ENCODE measurements at regions not wholly inside any gene's neighbourhood (a gene's known extent, or its start where the extent isn't known, plus 50 kb on each side); places are given as distances from the start of the nearest gene placed in this dataset.

- Histone ChIP-seq H3K9ac (ENCODE audit: insufficient read length, low read depth) (no peak overlapping the region), H3K9me3 (ENCODE audit: insufficient read depth, low read length) (no peaks in the 10 kb centered on the region), H3K4me1 (ENCODE audit: insufficient read depth, insufficient read length) (no peaks in the 10 kb centered on the region), H3K36me3 (ENCODE audit: insufficient read depth, insufficient read length, low read length) (no peaks in the 10 kb centered on the region), H3K27me3 (ENCODE audit: insufficient read depth, insufficient read length) (no peaks in the 10 kb centered on the region), H3K4me3 (ENCODE audit: insufficient read length, low read depth) (no peak overlapping the region)
- TF ChIP-seq ZNF274 (IDR thresholded peaks at IDR 0.05; ENCODE audit: low read depth, low read length) (no peak), YY1 (IDR thresholded peaks at IDR 0.05; ENCODE audit: insufficient read depth, insufficient read length) (no peak), SUZ12 (IDR thresholded peaks at IDR 0.05; ENCODE audit: extremely low read depth, insufficient read depth, insufficient read length) (no peak)
- DNase-seq (ENCODE audit: low read depth, low spot score): no peak
Observed at GRCh38 chr5:89981021-89981420, 428.5 kb downstream of the CETN3 start.

GRCh38 chr5:89973516-89973915 is 436.0 kb downstream of the CETN3 start:
- H3K9ac ChIP-seq (ENCODE audit: insufficient read length, low read depth): no peak overlapping the region
- no peak for TF ChIP-seq YY1 (IDR thresholded peaks at IDR 0.05; ENCODE audit: insufficient read depth, insufficient read length)
- no peak for TF ChIP-seq ZNF274 (IDR thresholded peaks at IDR 0.05; ENCODE audit: low read depth, low read length)
- no peak for TF ChIP-seq SUZ12 (IDR thresholded peaks at IDR 0.05; ENCODE audit: extremely low read depth, insufficient read depth, insufficient read length)

GRCh38 chr5:89972901-89973300 is 436.7 kb downstream of the CETN3 start:
- no peak for DNase-seq (ENCODE audit: low read depth, low spot score)

More at GRCh38 chr5:89973516-89973915, 436.0 kb downstream of the CETN3 start:
- Histone ChIP-seq H3K4me3 (ENCODE audit: insufficient read length, low read depth) (no peak overlapping the region), H3K9me3 (ENCODE audit: insufficient read depth, low read length) (no peaks in the 10 kb centered on the region), H3K36me3 (ENCODE audit: insufficient read depth, insufficient read length, low read length) (no peaks in the 10 kb centered on the region), H3K27me3 (ENCODE audit: insufficient read depth, insufficient read length) (no peaks in the 10 kb centered on the region), H3K4me1 (ENCODE audit: insufficient read depth, insufficient read length) (no peaks in the 10 kb centered on the region)
- no peak for DNase-seq (ENCODE audit: low read depth, low spot score)

GRCh38 chr5:89968958-89969381 is 440.6 kb downstream of the CETN3 start:
- no peaks in the 10 kb centered on the region for H3K4me1 ChIP-seq (ENCODE audit: insufficient read depth, insufficient read length)
- no peak overlapping the region for H3K4me3 ChIP-seq (ENCODE audit: insufficient read length, low read depth)
- H3K27me3 ChIP-seq (ENCODE audit: insufficient read depth, insufficient read length): no peaks in the 10 kb centered on the region
- no peaks in the 10 kb centered on the region for H3K9me3 ChIP-seq (ENCODE audit: insufficient read depth, low read length)
- TF ChIP-seq SUZ12 (IDR thresholded peaks at IDR 0.05; ENCODE audit: extremely low read depth, insufficient read depth, insufficient read length): no peak
- TF ChIP-seq ZNF274 (IDR thresholded peaks at IDR 0.05; ENCODE audit: low read depth, low read length): no peak
- no peak for TF ChIP-seq YY1 (IDR thresholded peaks at IDR 0.05; ENCODE audit: insufficient read depth, insufficient read length)
- no peaks in the 10 kb centered on the region for H3K36me3 ChIP-seq (ENCODE audit: insufficient read depth, insufficient read length, low read length)
- no peak overlapping the region for H3K9ac ChIP-seq (ENCODE audit: insufficient read length, low read depth)
- no peak for DNase-seq (ENCODE audit: low read depth, low spot score)

More at GRCh38 chr5:89972901-89973300, 436.7 kb downstream of the CETN3 start:
- H3K9me3 ChIP-seq (ENCODE audit: insufficient read depth, low read length): no peaks in the 10 kb centered on the region
- H3K9ac ChIP-seq (ENCODE audit: insufficient read length, low read depth): no peak overlapping the region
- no peaks in the 10 kb centered on the region for H3K36me3 ChIP-seq (ENCODE audit: insufficient read depth, insufficient read length, low read length)
- H3K27me3 ChIP-seq (ENCODE audit: insufficient read depth, insufficient read length): no peaks in the 10 kb centered on the region
- TF ChIP-seq ZNF274 (IDR thresholded peaks at IDR 0.05; ENCODE audit: low read depth, low read length) (no peak), SUZ12 (IDR thresholded peaks at IDR 0.05; ENCODE audit: extremely low read depth, insufficient read depth, insufficient read length) (no peak), YY1 (IDR thresholded peaks at IDR 0.05; ENCODE audit: insufficient read depth, insufficient read length) (no peak)
- no peaks in the 10 kb centered on the region for H3K4me1 ChIP-seq (ENCODE audit: insufficient read depth, insufficient read length)
- no peak overlapping the region for H3K4me3 ChIP-seq (ENCODE audit: insufficient read length, low read depth)

- no peak overlapping the region for H3K9ac ChIP-seq (ENCODE audit: insufficient read length, low read depth)
- H3K36me3 ChIP-seq (ENCODE audit: insufficient read depth, insufficient read length, low read length): no peaks in the 10 kb centered on the region
- no peak for TF ChIP-seq ZNF274 (IDR thresholded peaks at IDR 0.05; ENCODE audit: low read depth, low read length)
- TF ChIP-seq YY1 (IDR thresholded peaks at IDR 0.05; ENCODE audit: insufficient read depth, insufficient read length): no peak
- TF ChIP-seq SUZ12 (IDR thresholded peaks at IDR 0.05; ENCODE audit: extremely low read depth, insufficient read depth, insufficient read length): no peak
- no peaks in the 10 kb centered on the region for H3K9me3 ChIP-seq (ENCODE audit: insufficient read depth, low read length)
- no peak for DNase-seq (ENCODE audit: low read depth, low spot score)
- H3K4me3 ChIP-seq (ENCODE audit: insufficient read length, low read depth): no peak overlapping the region
- H3K27me3 ChIP-seq (ENCODE audit: insufficient read depth, insufficient read length): no peaks in the 10 kb centered on the region
- H3K4me1 ChIP-seq (ENCODE audit: insufficient read depth, insufficient read length): no peaks in the 10 kb centered on the region
Observed at GRCh38 chr5:89967771-89968444, 441.6 kb downstream of the CETN3 start.

- no peak overlapping the region for H3K9ac ChIP-seq (ENCODE audit: insufficient read length, low read depth)
- no peak for DNase-seq (ENCODE audit: low read depth, low spot score)
- no peaks in the 10 kb centered on the region for H3K36me3 ChIP-seq (ENCODE audit: insufficient read depth, insufficient read length, low read length)
- H3K4me3 ChIP-seq (ENCODE audit: insufficient read length, low read depth): no peak overlapping the region
- no peak for TF ChIP-seq SUZ12 (IDR thresholded peaks at IDR 0.05; ENCODE audit: extremely low read depth, insufficient read depth, insufficient read length)
- TF ChIP-seq YY1 (IDR thresholded peaks at IDR 0.05; ENCODE audit: insufficient read depth, insufficient read length): no peak
- TF ChIP-seq ZNF274 (IDR thresholded peaks at IDR 0.05; ENCODE audit: low read depth, low read length): no peak
- H3K27me3 ChIP-seq (ENCODE audit: insufficient read depth, insufficient read length): no peaks in the 10 kb centered on the region
- H3K4me1 ChIP-seq (ENCODE audit: insufficient read depth, insufficient read length): no peaks in the 10 kb centered on the region
- H3K9me3 ChIP-seq (ENCODE audit: insufficient read depth, low read length): no peaks in the 10 kb centered on the region
Observed at GRCh38 chr5:89956838-89957237, 452.7 kb downstream of the CETN3 start.

GRCh38 chr5:89954916-89955315 is 454.6 kb downstream of the CETN3 start:
- Histone ChIP-seq H3K4me1 (ENCODE audit: insufficient read depth, insufficient read length) (no peaks in the 10 kb centered on the region), H3K27me3 (ENCODE audit: insufficient read depth, insufficient read length) (no peaks in the 10 kb centered on the region), H3K36me3 (ENCODE audit: insufficient read depth, insufficient read length, low read length) (no peaks in the 10 kb centered on the region), H3K4me3 (ENCODE audit: insufficient read length, low read depth) (no peak overlapping the region), H3K9me3 (ENCODE audit: insufficient read depth, low read length) (no peaks in the 10 kb centered on the region), H3K9ac (ENCODE audit: insufficient read length, low read depth) (no peak overlapping the region)
- TF ChIP-seq ZNF274 (IDR thresholded peaks at IDR 0.05; ENCODE audit: low read depth, low read length) (no peak), YY1 (IDR thresholded peaks at IDR 0.05; ENCODE audit: insufficient read depth, insufficient read length) (no peak), SUZ12 (IDR thresholded peaks at IDR 0.05; ENCODE audit: extremely low read depth, insufficient read depth, insufficient read length) (no peak)
- DNase-seq (ENCODE audit: low read depth, low spot score): no peak

Data from NT2/D1 (cell line).